ENCODE measurements at regions not wholly inside any gene's neighbourhood (a gene's known extent, or its start where the extent isn't known, plus 50 kb on each side); places are given as distances from the start of the nearest gene placed in this dataset.

DNA sequence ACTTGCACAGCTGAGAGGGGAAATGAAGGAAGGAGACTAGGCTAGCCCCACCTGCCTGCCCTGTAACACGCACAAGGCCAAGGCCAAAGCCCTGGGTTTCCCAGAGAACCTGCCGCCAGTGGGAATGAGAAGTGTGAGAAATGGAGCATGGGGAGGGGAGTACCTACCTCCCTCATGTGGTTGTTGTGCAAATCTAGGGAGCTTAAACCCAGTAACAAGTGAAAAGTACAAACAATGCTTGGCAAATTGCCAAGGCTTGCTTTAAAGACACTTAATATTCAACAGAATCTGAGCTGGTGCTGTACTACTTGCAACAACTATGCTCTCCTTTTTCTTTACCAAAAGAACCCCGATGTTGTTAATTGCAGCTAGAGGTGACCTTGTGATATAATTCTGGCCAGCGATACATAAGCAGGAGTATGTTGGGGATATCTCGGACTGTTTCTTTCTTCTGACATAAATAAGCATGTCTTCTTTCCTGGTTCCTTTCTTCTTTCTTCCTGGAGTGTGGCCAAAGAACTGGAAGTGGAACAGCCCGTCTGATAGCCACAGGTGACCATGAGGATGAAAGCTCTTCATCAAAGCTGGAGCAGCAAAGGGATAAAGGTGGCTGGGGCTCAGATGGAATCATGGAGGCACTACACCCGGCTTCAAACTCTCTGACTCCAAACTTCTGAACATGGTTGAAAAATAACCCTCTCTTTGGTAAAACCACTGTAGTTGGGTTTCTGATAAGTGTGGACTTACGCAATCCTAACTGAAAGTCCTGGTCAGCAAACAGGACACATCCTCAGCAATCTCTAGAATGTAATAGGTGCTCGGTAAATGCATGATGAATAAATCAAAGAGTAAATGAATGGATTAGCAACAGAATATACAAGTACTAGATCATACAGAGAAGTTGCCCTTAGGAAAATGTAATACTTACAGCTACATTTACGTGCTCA lies 207.9 kb downstream of the NUAK1 start:
- ChIA-PET CTCF (ENCODE audit: low intra/inter-chr PET ratio, low total read pairs) (no interaction called here), POLR2A (no interaction called here)
- Histone ChIP-seq H3K27me3 (ENCODE audit: control insufficient read depth in 1 of 2, insufficient read depth in 2 of 2, low read length in 2 of 2) (no peaks in the 10 kb centered on the region), H3K4me3 (replicated peaks in 1 of 3; ENCODE audit: insufficient read depth in 1 of 3, low read depth in 2 of 3, low read length in 3 of 3) (no peak overlapping the region), H3K9ac (ENCODE audit: insufficient read depth, low read depth, low read length) (no peak overlapping the region), H4K20me1 (ENCODE audit: insufficient read depth, low read length) (no peaks in the 10 kb centered on the region), H3K4me2 (ENCODE audit: low read depth, low read length) (no peak overlapping the region), H3K27ac (ENCODE audit: extremely low read length, insufficient read depth, low read length) (no peak overlapping the region), H3K9me3 (ENCODE audit: low read length) (no peaks in the 10 kb centered on the region), H3K4me1 (ENCODE audit: insufficient read depth, low read length) (no peaks in the 10 kb centered on the region), H2AFZ (ENCODE audit: low read length) (no peak overlapping the region), H3K36me3 (replicated peaks in 1 of 2; ENCODE audit: control insufficient read depth in 1 of 2, insufficient read depth in 2 of 2, low read length in 2 of 2) (no peaks in the 10 kb centered on the region), H3K79me2 (ENCODE audit: insufficient read depth, low read length) (no peaks in the 10 kb centered on the region)
- 53% methylated on average over 10 of the region's 10 CpGs for WGBS (ENCODE audit: low lambda C conversion rate)
- BruUV-seq (replicated peaks), result no TSS peak
- no peak for ATAC-seq
- no peak for DNase-seq (ENCODE audit: low spot score)
- FAIRE-seq, result no peak
- TF ChIP-seq CEBPG (CRISPR knock-in tag; IDR thresholded peaks at IDR 0.05) (peak; percentile 69; the same call in 1 of the 2 replicates), CBFB (CRISPR knock-in tag; IDR thresholded peaks at IDR 0.05) (no peak), TCF12 (IDR thresholded peaks at IDR 0.05) (no peak), TCF12 (CRISPR knock-in tag; IDR thresholded peaks at IDR 0.05) (no peak), LCORL (IDR thresholded peaks at IDR 0.05) (peak; percentile 77; the same call in 1 of the 2 replicates), LCORL (CRISPR knock-in tag; IDR thresholded peaks at IDR 0.05) (no peak), CEBPB (IDR thresholded peaks at IDR 0.05; ENCODE audit: borderline replicate concordance, low read depth, low read length) (peak; percentile 86)
- in situ Hi-C loops (cut with HindIII; ENCODE audit: extremely low pct_ligation_motif_present, low pct_unique_long_range_greater_than_20kb) (no loop called here), intact Hi-C loops (cut with micrococcal nuclease; ENCODE audit: unreplicated experiment) (no loop called here)

DNA sequence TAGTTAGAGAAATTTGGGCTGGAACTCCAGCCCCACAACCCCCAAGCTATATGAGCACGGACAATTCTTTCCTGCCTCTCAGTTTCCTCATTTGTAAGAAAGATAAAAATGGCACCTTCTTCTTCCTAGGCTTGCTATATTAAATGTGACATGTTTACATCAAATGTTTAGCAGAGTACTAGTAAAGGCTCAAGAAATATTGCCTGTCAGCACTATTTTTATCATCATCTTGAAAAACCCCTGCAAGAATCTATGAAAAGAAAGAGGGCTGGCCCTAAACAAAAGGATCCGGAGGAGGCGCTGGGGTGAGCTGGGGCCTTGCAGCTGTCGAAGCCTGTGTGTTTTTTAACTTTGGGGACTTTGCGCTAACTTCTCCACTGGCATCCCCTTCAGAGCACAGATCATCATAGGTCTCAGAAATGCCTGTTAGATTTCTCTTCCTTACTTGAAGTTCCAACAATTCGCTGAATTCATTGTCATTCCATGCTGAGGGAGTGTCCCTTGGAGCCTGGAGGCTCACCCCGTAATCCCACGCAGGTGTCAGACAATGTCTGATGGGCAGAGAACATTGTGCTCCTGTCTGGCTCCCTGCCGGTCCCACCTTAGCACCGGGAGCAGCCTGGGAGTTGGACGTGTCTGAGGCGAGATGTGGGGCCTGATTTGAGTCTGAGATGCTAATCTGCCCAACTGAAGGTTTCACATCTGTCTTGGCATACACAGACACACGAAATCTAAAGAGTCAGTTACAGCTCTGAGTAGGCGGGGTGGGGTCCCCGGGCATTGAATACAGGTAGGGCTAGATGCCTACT lies 206.8 kb downstream of the NUAK1 start:
- FAIRE-seq, result no peak
- intact Hi-C loops (cut with micrococcal nuclease; ENCODE audit: unreplicated experiment), result no loop called here
- DNase-seq (ENCODE audit: low spot score), result no peak
- CTCF ChIA-PET (ENCODE audit: low intra/inter-chr PET ratio, low total read pairs), result no interaction called here
- in situ Hi-C loops (cut with HindIII; ENCODE audit: extremely low pct_ligation_motif_present, low pct_unique_long_range_greater_than_20kb), result no loop called here
- Histone ChIP-seq H3K4me3 (replicated peaks in 1 of 3; ENCODE audit: insufficient read depth in 1 of 3, low read depth in 2 of 3, low read length in 3 of 3) (no peak overlapping the region), H3K27ac (ENCODE audit: extremely low read length, insufficient read depth, low read length) (no peak overlapping the region), H3K4me2 (ENCODE audit: low read depth, low read length) (no peak overlapping the region), H3K9ac (ENCODE audit: insufficient read depth, low read depth, low read length) (no peak overlapping the region), H3K36me3 (replicated peaks in 1 of 2; ENCODE audit: control insufficient read depth in 1 of 2, insufficient read depth in 2 of 2, low read length in 2 of 2) (no peaks in the 10 kb centered on the region), H4K20me1 (ENCODE audit: insufficient read depth, low read length) (no peaks in the 10 kb centered on the region), H3K4me1 (ENCODE audit: insufficient read depth, low read length) (no peaks in the 10 kb centered on the region), H2AFZ (ENCODE audit: low read length) (no peak overlapping the region), H3K9me3 (ENCODE audit: low read length) (no peaks in the 10 kb centered on the region), H3K79me2 (ENCODE audit: insufficient read depth, low read length) (no peaks in the 10 kb centered on the region), H3K27me3 (ENCODE audit: control insufficient read depth in 1 of 2, insufficient read depth in 2 of 2, low read length in 2 of 2) (no peaks in the 10 kb centered on the region)
- no peak for ATAC-seq
- no TSS peak for BruUV-seq (replicated peaks)
- POLR2A ChIA-PET, result no interaction called here
- WGBS (ENCODE audit: low lambda C conversion rate), result 44% methylated on average over 12 of the region's 15 CpGs
- TF ChIP-seq, protein P1, sequence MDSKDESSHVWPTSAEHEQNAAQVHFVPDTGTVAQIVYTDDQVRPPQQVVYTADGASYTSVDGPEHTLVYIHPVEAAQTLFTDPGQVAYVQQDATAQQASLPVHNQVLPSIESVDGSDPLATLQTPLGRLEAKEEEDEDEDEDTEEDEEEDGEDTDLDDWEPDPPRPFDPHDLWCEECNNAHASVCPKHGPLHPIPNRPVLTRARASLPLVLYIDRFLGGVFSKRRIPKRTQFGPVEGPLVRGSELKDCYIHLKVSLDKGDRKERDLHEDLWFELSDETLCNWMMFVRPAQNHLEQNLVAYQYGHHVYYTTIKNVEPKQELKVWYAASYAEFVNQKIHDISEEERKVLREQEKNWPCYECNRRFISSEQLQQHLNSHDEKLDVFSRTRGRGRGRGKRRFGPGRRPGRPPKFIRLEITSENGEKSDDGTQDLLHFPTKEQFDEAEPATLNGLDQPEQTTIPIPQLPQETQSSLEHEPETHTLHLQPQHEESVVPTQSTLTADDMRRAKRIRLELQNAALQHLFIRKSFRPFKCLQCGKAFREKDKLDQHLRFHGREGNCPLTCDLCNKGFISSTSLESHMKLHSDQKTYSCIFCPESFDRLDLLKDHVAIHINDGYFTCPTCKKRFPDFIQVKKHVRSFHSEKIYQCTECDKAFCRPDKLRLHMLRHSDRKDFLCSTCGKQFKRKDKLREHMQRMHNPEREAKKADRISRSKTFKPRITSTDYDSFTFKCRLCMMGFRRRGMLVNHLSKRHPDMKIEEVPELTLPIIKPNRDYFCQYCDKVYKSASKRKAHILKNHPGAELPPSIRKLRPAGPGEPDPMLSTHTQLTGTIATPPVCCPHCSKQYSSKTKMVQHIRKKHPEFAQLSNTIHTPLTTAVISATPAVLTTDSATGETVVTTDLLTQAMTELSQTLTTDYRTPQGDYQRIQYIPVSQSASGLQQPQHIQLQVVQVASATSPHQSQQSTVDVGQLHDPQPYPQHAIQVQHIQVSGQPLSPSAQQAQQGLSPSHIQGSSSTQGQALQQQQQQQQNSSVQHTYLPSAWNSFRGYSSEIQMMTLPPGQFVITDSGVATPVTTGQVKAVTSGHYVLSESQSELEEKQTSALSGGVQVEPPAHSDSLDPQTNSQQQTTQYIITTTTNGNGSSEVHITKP (CRISPR knock-in tag; IDR thresholded peaks at IDR 0.05; ENCODE audit: low read depth), result no peak
- TF ChIP-seq ZNF562 (CRISPR knock-in tag; IDR thresholded peaks at IDR 0.05; ENCODE audit: borderline replicate concordance), result no peak
- TF ChIP-seq MAFK (conservative IDR thresholded peaks at IDR 0.05 in 1 of 2, IDR thresholded peaks at IDR 0.05 in 1 of 2; ENCODE audit: low read length in 2 of 2), result peak; percentile 52 to 75; a peak in 2 of 4 replicates
- TF ChIP-seq ZSCAN25 (CRISPR knock-in tag; IDR thresholded peaks at IDR 0.05), result no peak
- TF ChIP-seq ZFP41 (CRISPR knock-in tag; IDR thresholded peaks at IDR 0.05; ENCODE audit: borderline replicate concordance), result no peak
- no peak for TF ChIP-seq ARNTL (CRISPR knock-in tag; IDR thresholded peaks at IDR 0.05)
- peak; percentile 53 for TF ChIP-seq MAFF (IDR thresholded peaks at IDR 0.05; ENCODE audit: low read depth, low read length)
- TF ChIP-seq ZNF547 (CRISPR knock-in tag; IDR thresholded peaks at IDR 0.05), result no peak
